ENCODE measurements at regions not wholly inside any gene's neighbourhood (a gene's known extent, or its start where the extent isn't known, plus 50 kb on each side); places are given as distances from the start of the nearest gene placed in this dataset.
"Not testable (repeated sequence)": the region's sequence is repeated elsewhere in the genome, so short reads cannot be mapped to it uniquely, and the experiment has no call there.

DNA sequence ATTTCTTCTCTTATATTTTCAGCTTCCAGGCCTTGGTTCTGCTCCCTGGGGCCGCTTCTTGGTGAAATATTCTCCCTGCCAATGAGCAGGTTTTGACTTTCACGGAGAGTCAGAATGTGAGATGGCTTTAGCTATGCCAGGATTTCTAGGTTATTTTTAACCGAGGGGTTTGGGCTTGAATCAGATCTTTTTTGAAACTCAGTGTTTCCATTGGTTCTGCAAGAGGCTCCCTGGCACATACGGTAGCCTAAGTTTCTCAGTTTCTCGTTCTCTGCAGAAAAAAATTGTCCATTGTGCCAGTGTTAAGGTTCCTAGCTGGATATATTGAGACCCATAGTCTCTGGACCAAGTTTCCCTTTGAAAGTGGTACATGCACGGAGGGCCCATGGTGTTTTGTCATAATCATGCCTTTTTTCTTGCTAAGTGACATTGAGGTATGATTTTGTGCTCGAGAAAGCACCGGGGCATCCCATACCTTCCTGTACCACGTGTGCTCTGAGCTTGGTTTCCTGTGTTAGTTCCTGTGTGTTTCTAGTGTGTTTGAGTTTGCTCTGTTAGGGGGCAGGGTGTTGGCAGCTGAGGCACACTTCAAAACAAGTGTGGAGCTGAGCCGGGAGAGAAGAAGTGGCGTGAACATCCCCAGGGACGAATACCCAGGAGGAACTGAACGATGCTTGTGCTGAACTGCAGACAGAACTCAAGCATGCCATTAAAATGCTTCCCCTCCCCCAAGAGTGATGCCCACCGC lies 127.2 kb downstream of the HS3ST3B1 start:
- no peak for DNase-seq (ENCODE audit: low read depth, low spot score)

DNA sequence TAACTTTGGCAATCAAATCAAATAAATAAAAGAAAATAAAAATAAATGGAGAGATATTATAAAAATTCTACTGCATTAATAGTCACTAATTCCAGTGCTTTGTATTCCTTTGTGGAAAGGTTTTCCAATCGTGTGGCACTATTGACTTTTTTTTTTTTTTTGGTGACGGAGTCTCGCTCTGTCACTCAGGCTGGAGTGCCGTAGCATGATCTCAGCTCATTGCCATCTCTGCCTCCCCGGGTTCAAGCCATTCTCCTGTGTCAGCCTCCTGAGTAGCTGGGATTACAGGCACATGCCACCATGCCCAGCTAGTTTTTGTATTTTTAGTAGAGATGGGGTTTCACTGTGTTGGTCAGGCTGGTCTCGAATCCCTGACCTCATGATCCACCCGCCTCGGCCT lies 122.3 kb downstream of the HS3ST3B1 start:
- DNase-seq (ENCODE audit: low read depth, low spot score) = not testable (repeated sequence)

DNA sequence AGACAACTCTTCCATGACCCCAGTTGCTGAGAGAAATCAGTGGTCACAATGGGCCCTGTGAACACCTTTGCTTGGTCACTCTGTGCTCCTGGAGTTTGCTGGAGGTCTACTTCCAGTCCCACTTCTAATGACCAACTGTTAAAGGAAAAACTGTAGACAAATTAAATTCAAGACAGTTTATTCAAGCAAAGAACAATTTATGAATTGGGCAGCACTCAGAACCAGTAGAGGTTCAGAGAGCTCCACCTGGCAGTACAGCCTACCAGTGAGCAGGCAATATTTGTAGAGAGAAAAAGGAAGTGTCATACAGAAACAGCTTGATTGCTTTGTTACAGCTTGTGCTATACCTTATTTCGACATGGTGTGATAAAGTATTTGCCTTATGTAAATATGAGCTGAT lies 116.5 kb downstream of the HS3ST3B1 start:
- DNase-seq (ENCODE audit: low read depth, low spot score) = no peak

DNA sequence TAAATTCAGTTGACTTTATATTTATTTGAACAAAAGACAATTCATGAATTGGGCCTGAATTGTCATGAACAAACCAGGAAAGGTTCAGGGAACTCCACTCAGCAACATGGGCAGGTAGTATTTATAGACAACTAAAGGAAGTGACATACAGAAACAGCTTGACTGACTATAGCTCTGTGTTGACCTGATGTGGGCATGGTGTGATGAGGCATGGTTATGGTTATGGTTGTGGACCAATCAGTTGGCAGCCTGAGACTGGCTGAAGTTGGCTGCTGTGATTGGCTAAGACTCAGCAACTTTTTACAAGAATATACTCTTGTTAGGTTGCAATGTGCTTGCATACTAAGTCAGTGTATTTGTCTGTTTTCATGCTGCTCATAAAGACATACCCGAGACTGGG lies 108.4 kb downstream of the HS3ST3B1 start:
- DNase-seq (ENCODE audit: low read depth, low spot score) = no peak

DNA sequence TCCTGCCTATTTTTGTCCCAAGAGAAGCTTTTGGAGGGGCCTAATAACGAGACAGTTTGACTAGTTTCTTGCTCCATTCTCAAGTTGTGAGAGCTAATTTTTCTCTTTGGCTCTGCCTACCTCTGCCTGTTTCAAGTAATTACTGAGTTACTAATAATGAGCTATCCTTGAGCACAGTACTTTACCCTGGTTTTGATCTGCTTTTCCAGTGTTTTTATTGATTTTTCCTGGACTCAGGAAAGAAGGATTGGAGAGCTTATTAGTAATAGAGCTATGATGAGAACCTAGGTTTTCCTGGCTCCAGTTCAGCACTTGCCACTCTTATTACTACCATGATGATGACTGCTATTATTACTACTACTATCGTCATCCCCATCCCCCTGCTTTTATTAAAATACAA lies 106.7 kb downstream of the HS3ST3B1 start:
- DNase-seq (ENCODE audit: low read depth, low spot score) = no peak

DNA sequence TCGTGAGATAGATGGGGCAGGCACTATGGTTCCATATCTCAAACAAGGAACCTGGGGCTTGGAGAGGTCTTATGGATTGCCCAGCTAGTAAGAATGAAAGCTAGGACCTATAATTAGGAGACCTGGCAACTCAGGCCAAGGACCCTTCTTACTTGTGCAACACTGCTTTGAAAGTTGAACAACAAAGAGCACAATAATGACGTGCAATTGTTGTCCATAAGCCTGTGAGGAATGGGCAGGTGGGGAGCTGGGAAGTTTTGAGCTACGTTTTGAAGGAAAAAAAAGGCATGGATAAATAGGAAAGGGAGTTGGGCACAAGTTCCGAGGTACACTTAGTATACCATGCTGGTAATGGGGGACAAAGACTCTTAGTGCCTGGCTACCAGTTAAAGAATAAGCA lies 104.3 kb downstream of the HS3ST3B1 start:
- DNase-seq (ENCODE audit: low read depth, low spot score) = no peak
